Skeletal muscle cell (primary cell): ENCODE measurements at regions not wholly inside any gene's neighbourhood (a gene's known extent, or its start where the extent isn't known, plus 50 kb on each side); places are given as distances from the start of the nearest gene placed in this dataset.

Source experiments
- DNase-seq: peaks from one replicate; pipeline ENCODE4 v3.0.0-alpha.2; 2010; ENCODE audit warnings: low read depth
- H3K4me3 ChIP-seq: 2 replicates; pipeline ENCODE4 v1.5.1; 2011; ENCODE audit warnings: low read depth, mild to moderate bottlenecking, control low read depth, low read length, moderate library complexity

DNA sequence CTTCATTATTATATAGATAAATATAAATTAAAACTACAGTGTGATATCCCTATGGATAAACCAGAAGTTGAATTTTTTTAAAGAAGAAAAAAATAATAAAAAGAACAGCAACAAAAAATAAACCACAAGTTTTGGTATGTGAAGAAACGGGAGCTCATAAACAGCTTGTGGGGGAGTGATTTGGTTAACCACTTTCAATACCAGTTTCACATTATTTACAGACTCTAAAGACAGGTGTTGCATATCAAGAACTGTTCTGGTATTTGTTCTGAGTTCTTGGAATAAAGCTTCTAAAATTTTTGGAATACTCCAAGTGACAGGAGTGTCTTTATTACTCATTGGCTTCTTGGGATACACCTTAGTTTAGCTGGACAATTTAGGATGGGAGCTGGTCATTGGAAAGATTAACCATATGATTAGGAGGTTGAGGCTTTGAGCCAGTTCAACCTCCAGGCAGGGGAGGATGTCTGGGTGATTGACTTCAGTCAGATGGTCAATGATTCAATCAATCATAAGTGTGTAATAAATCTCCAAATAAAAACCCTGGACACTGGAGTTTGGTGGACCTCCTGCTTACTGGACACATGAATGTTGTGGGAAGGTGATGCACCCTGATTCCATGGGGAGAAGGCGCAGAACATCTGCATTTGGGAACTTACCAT is 2223.1 kb upstream of the C9orf72 start:
- no peak for DNase-seq
- H3K4me3 ChIP-seq = no peak overlapping the region

DNA sequence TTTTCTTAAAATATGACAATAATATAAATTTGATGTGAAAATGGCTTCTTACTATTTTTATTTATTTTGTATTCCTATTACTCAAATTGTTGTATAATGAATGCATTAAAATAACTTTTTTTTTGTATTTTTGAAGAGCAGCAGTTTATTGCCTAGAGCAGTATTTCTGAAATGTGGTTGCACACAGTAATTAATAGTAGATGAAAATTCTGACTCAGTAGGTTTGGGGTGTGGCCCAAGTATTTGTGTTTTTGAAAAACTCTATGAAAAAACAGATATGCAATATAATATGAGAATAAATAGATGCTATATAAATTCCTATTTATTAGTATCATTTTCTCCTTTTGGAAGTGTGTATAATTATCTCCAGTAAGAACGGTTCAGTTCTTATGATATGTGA is 2225.3 kb upstream of the C9orf72 start:
- H3K4me3 ChIP-seq = no peak overlapping the region

DNA sequence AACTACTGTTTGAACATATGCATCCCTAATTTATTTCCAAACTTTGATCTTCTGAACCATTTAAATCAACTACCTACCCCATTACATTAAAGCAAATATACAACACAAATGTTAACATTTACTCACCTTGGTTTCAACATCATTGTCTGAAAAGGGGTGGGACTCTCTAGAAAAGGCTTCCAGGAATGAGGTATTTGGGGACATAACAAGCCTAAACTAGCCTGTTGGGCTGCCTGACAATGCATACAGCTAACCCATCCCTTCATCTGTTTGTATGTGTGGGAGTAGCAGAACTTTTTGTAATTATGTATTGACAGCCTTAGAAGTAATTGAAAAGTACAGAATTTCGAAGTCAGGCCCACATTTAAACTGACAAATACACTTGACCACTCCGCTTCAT is 2225.9 kb upstream of the C9orf72 start:
- no peak overlapping the region for H3K4me3 ChIP-seq
- DNase-seq = no peak

More for the DNA sequence above, 2225.3 kb upstream of the C9orf72 start:
- no peak for DNase-seq

DNA sequence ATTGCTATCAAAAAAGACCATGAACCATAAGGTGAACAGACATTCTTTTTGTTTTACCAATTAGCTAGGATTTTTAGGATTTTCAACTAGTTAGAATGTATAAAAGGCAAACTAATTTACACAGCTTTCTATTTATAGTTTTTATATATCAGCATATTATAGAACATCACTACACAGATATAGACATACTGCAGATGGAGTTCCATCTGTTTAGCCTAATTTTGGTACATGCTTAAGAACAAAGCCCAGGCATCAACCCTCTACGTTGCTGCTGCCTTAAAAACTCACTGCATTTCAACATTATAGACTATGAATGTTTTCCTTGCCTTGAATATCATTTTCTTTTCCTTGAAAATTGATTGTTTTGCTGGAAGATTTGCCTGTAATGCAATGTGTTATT is 2227.5 kb upstream of the C9orf72 start:
- no peak overlapping the region for H3K4me3 ChIP-seq
- no peak for DNase-seq

DNA sequence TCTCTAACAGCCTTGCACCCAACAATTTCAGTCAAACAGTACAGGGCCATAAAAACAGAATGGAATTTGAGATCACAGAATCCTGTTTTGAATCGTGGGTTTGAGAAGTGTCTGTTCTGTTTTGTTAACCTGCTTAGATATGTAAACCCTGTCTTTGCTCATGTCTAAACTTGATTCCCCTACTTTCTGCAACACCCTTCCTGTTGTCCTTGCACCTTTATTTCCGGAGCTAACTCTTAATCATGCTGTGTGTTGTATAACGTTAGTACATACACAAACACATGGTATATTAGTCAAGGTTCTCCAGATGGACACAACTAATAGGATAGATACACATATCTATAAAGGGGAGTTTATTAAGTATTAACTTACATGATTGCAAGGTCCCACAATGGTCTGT is 2229.2 kb upstream of the C9orf72 start:
- no peak for DNase-seq
- no peak overlapping the region for H3K4me3 ChIP-seq

DNA sequence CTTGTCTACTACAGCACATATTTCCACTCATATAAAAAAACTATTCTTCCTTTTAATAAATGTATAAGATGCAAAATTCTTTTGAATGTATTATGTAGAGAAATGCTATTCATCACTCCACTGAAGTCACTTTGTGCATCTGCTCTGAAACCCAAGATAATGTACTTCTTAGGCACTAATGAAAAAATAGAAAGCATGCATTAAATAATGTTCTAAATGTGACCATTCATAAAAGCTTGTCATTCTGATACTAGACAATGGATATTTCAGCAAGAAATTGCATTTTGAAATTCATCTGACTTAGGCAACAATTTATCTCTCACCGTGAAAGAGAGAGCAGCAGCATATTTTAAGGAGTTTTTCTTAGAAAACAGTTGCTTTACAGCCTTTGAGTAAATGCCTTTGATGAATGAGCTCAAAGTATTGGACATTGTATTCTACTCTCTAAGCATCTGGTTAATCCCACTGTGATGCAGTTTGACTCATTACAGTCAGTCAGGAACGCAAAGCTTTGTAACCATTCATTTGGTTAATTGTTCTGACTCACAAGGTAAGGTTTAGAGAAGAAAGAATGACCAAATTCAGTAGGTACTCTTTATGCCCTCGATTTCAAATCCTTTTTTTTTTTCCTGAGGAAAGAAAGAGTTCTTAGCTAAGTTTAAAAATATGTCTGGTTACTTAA is 2233.8 kb upstream of the C9orf72 start:
- DNase-seq = no peak
- no peak overlapping the region for H3K4me3 ChIP-seq

DNA sequence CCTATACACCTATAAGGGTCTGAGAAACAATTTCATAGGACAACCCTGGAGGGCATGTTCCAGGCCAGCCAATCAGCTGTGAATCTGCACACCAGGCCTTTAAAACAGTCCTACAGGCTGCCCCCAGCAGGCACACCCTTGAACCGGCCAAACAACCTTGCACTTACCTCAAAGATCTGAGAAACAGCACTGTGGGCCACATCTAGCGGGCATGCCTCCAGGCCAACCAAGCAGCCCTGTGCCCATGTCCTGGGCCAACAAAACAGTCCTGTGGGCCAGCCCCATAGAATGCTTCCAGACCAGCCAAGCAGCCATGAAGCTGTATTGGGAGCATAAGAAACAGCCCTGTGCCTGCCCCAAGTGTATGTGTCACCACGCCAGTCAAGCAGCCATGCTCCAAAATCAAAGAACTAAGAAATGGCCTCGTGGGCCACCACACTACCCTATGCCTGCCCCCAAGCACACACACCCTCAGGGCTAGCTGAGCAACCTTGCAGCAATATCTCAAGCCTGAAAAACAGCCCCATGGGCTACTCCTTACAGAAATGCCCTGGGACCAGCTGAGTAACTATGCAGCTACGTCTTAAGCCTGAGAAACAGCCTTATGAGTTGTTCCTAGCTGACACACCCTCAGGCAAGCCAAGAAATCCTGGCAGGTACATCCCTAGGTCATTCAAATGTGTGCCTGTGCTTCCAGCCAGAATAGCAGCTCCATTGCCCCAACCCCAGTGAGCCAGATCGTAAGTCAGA is 2243.8 kb upstream of the C9orf72 start:
- no peak overlapping the region for H3K4me3 ChIP-seq

DNA sequence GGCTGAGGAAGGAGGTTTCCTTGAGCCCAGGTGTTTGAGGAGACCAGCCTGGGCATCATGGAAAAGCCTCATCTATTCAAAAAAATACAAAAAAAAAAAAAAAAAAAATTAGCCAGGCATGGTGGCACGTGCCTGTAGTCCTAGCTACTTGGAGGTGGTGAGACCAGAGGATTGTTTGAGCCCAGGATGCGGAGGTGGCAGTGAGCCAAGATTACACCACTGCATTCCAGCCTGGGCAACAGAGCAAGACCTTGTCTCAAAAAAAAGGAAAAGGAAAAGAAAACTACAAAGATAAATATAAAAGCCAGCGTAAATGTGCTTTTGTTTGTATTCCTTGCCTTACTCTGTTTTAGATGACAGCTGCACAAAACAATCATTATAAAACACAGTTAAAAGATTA is 2249.2 kb upstream of the C9orf72 start:
- no peak for DNase-seq
- H3K4me3 ChIP-seq = no peak overlapping the region

More for the DNA sequence above, 2243.8 kb upstream of the C9orf72 start:
- DNase-seq = no peak

DNA sequence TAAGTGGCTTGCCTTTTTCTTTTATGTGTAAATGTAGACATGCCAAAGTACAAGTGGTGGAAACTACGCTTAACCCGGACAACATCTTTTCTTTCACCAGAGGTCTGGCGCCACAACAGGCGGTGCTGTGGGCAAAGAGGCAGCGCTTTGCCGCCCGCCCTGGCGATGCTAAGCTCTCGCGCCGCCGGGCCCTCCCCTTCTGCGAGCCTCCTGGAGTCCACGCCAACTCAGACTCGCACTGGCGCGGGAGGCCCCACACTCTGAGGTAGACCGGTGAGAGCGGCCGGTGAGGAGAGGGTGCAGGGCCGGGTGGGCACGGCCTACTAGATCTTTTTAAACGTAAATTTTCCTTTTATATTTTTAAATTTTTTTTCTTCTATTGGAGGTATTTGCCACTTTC is 2253.1 kb upstream of the C9orf72 start:
- no peak for DNase-seq
- H3K4me3 ChIP-seq = no peak overlapping the region

DNA sequence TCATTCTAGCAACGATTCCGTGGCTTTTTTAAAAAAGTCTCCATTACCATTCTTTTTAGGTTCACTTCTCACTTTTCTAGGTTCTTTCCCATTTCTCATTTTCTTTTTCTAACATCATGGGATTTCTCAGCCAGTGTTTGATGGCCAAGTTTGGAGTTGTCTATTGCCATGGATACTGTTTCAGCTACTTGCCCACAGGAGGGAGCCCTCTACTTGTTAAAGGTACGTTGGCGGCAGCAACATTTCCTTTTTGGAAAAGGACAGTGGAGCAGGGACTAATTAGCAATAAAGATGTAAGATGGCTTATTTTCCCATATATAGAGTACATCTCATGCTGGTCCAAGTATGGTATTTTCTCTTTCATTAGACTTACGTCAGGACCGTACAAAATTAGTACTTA is 2257.5 kb upstream of the C9orf72 start:
- peak; percentile 6 for DNase-seq

DNA sequence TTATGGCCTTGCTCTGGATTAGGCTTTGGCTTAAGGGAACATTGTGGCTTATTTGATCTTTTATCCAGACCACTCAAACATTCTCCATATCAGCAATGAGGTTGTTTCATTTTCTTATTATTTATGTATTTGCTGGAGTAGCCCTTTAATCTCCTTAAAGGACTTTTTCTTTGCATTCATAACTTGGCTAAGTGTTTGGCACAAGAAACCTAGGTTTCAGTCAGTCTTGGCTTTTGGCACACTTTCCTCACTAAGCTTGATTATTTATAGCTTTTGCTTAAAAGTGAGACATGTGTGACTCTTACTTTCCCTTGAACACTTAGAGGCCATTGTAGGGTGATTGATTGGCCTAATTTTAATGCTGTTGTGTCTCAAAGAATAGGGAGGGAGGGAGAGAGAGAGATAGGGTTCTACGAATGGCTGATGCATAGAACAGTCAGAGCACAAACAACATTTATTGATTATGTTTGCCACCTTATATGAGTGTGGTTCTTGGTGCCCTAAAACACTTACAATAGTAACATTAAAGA is 2265.3 kb upstream of the C9orf72 start:
- no peak for DNase-seq
- no peak overlapping the region for H3K4me3 ChIP-seq

More for the DNA sequence above, 2257.5 kb upstream of the C9orf72 start:
- H3K4me3 ChIP-seq = no peak overlapping the region

DNA sequence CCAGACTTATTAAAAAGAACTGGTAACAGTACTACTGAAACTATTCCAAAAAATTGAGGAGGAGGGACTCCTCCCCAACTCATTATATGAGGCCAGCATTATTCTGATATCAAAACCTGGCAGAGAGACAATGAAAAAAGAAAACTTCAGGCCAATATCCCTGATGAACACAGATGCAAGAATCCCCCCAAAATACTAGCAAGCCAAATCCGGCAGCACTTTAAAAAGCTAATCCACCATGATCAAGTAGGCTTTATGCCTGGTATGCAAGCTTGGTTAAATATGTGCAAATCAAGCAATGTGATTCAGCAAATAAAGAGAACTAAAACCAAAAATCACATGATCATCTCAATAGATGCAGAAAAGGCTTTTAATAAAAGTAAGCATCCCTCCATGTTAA is 2271.0 kb upstream of the C9orf72 start:
- no peak overlapping the region for H3K4me3 ChIP-seq
- no peak for DNase-seq

DNA sequence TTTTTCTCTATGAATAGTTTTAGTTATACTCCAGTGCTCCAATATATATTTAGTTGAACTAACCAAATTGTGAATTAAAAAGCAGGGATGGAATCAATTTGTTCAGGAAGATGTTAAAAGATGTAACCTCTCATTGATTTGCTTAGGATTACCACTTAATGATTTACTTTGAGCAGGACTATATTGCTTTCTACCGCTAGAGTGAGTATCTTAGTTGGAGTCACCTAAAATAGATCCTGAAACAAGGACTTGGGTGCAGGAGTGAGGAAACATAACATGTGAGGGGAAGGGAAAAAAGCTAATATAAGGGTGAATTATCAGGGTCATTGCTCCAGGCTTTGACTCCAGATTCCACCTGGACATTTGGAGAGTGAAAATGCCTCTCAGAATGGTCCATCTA is 2277.4 kb upstream of the C9orf72 start:
- DNase-seq = no peak
- no peak overlapping the region for H3K4me3 ChIP-seq

DNA sequence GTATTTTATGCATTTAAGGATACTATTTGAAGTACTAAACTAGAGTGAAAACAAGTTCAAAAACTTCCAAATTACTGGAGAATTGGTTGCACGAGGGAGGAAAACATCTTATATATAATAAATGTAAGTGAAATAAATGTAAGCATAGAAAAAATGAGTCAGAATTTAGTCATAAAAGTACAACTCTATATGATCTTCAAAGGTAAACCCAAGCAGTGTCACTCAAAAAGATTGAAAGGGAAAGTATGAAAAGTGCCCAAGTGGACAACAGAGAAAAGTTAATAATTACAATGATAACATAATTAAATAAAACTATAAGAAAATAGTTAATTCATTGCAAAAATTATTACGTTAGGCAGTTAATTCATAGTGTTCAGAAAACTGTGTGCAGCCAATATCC is 2288.5 kb upstream of the C9orf72 start:
- H3K4me3 ChIP-seq = no peak overlapping the region
- no peak for DNase-seq

DNA sequence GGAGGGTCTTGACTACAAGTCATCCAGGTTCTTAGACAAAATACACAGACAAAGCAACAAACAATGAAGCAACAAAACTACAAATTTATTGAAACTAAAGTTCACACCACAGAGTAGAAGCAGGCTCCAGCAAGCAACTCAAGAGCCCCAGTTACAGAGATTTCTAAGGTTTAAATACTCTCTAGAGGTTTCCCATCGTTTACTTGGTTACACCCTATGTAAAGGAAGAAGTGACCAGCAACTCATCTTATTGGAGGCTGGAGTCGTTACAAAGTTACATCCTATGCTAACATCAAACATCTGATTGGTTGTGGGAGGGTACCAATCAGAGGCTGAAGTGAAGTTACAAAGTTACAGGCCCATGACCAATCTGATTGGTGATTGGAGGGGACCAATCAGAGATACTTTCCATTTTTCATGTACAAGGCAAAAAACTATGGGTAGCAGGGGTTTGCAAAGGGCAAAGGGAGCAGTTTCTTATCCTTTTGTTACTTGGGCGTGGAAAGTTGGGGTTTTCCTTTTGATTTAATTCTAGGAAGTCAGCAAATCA is 2292.6 kb upstream of the C9orf72 start:
- H3K4me3 ChIP-seq = no peak overlapping the region
- DNase-seq = no peak

DNA sequence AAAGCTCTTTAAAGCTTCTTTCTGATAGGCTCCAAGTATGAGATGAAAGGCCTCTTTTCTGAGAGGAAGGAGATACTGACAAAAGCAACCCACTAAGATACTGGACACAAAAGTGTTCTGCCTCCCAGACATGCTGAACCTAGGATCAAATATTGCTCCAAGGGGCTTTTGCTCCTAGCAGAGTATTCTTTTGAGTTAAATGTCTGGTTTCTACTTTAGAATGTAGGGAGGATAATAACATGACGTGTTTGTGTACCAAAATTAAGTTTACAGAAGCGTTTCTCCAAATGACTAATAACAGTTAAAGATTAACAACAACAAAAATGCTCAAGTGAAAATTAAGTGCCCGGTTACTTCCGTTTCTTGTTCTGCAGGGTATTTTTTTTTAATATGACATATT is 2293.3 kb upstream of the C9orf72 start:
- H3K4me3 ChIP-seq = no peak overlapping the region
- DNase-seq = no peak

DNA sequence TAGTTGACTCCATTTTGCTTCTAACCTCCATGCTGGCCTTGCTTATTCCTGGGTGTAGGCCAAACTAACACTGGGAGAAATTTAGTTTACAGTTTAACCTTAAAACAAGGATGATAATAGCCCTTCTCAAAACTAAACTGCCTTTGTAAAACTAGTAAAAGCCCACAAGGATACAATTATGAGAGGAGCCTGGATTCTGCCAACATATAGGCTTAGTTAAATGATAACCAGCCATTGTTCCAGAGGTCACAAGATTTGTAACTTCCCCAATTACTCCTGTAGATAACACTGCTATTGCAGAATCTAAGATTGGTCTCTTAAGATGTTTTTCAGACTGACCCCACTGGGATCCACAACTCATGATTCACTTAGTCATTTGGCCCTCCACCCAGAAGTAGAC is 2300.3 kb upstream of the C9orf72 start:
- no peak for DNase-seq
- no peak overlapping the region for H3K4me3 ChIP-seq

DNA sequence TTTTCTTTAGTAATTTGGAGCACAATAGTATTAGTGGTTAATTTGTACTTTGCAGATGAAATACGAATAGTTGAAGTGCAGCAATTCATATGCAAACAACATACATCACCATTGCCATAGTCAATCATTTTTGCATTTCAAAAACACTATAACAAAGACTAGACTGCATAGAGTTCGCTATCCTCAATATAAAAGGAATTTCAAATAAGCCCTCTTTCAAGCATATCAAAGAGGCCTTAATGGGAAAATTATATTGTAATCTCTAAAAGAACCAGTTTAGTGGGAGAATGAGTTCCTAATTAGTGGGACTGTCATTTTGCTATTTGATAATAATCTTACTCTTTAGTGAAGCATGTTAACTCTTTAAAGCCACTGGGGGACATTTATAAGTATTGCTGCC is 2302.3 kb upstream of the C9orf72 start:
- H3K4me3 ChIP-seq = no peak overlapping the region
- no peak for DNase-seq

DNA sequence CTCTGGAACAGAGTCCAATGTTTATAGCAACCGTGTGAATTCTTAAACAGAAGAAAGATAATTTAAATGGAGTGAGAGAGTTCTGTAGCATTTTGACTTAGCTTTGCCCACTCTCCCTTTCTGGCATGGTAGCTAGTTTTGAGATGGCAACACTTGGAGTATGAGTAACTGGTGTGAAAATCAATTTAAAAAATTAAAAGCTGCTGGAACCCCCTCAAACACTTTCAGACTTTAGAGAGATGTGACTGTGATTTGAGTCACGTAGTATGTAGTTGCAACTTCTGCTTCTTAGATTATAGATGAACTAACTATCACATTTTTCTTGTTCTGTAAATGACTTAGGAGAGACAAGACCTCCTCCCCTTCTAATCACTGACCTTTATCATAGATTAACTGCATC is 2309.5 kb upstream of the C9orf72 start:
- no peak for DNase-seq
- no peak overlapping the region for H3K4me3 ChIP-seq

DNA sequence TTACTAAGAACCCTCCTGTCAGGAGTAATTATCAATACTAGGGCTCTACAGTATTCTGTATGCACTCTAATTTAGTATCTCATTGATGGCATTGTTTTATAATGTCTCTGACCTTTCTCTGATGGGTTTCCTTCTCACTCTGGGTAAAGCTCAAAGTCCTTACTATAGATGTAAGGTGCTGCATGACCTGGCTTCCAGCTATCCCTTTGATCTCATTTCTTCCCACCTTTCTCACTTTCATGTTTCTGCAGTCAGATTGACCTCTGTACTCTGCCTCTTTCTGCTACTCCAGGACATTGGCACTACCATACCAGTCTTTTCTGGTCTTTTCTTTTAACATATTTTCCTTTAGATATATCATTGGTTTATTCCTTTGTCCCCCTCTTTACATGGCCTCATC is 2332.8 kb upstream of the C9orf72 start:
- H3K4me3 ChIP-seq = no peak overlapping the region
- no peak for DNase-seq
